ENCODE measurements at regions not wholly inside any gene's neighbourhood (a gene's known extent, or its start where the extent isn't known, plus 50 kb on each side); places are given as distances from the start of the nearest gene placed in this dataset.

- TF ChIP-seq CTCF (IDR thresholded peaks at IDR 0.05) (no peak), POLR2AphosphoS5 (IDR thresholded peaks at IDR 0.05) (no peak), POLR2A (IDR thresholded peaks at IDR 0.05) (no peak)
Measured at GRCh38 chr14:104434214-104435076, 145.1 kb upstream of the C14orf180 start.
